GM19467 (cell line): ENCODE measurements at regions not wholly inside any gene's neighbourhood (a gene's known extent, or its start where the extent isn't known, plus 50 kb on each side); places are given as distances from the start of the nearest gene placed in this dataset.

Experiments used
- ATAC-seq: cut with Tn5 transposase; IDR thresholded peaks from one replicate; pipeline ENCODE4 v1.9.1; 2021; ENCODE audit warnings: mild to moderate bottlenecking, moderate library complexity; ENCODE audit not compliant: unreplicated experiment

DNA sequence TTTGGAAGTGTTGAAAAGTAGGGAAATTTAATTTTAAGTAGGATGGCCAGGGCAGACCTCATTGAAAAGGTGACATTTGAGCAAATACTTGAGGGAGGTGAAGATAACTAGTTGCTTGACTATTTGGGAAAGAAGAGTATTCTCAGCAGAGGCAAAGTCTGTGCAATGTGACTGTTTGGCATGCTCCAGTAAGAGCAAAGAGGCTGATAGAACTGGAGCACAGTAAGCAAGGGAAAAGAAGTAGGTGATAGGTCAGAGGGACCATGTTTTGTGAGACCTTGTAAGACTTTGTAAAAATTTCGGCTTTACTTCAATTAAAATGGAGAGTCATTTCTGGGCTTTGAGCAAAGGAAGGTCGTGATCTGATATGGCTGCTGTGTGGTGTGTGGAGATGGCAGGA lies 335.8 kb downstream of the ZIC1 start:
- no peak for ATAC-seq

DNA sequence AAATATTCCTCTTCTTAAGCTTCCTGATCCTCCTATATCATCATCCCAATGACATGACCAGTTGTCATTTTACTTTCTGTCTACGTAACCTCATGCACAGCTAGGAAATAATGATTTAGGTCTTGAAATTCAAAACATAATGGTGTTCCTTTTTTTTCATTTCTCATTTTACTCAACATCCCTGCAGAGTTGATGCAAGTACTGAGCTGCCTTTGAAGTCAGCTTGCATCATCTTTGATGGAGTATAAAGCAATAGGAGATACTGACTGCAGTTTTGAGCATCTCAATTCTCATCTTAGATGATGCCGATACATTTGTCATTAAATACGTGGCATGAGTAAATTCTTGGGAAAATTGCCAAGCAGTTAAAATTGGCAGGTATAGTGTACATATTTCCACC lies 346.1 kb downstream of the ZIC1 start:
- no peak for ATAC-seq

DNA sequence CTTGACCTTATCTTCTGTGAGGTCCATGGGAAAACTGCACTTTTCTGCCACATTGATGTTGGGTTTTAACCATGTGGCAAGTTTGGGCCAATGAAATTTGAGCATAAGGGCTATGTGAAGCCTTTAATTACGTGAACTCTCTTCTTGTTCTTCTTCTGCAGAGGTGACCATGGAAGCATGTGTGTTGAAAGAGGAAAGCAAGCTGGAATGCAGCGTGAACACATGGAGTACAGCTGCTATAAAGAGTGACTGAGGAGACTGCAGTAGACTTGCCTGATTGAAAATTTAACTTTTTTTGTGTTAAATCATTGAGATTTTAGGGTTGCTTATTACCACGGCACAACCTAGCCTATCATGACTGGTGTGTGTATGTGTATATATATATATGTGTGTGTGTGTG lies 347.3 kb downstream of the ZIC1 start:
- ATAC-seq: no peak

DNA sequence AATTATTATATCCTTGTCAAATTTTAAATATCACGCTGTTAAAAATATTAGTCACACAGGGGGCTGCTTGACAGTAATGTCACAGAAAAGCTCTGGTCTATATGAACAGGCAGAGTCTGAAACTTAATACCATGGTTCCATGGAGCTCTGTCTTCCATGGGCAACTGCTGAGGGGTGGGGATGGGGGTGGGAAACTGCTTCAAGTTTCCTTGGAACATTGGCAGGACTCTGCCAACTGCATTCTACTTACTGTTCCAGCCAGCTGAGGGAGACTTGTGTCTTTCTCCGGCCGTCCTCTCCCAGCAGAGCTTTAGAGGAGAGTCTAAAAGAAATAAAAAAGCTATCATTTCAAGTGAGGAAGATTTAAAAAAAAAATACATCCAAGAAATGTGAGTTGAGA lies 348.7 kb downstream of the ZIC1 start:
- ATAC-seq: no peak

DNA sequence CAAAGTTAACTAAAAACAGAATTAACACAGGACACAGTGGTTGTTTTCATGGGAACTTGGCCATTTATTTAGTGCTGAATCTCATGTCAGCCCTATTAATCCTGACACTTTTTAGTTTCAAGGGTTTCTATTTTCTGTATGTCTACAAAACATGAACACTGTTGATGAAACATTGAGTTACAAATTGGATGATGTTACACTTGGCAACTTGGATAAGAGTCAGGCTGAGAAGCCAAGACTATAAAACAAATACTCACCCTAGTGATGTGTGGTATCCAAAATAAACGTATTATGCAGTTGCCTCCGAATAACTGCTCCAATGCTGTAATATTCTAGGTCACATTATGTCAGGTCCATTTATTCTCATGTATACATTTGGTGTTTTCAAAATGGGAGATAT lies 349.6 kb downstream of the ZIC1 start:
- no peak for ATAC-seq

DNA sequence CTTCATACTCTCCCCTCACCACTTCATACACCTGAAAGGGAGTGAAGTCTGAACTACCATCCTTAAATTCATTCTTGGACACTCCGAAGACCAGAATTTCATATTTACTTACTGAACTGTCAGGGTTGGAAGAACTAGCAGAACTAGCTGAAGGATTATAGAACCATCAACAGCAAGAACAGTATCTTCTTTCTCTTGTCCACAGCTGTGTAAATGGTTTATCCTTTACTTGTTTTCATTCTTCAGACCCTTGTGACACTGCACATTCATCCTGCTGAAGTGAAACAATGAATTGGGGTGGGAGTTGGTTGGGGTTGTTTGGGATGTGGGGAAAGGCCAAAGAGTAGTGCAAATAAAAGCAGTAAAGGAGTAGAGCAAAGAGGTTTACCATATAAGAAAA lies 350.9 kb downstream of the ZIC1 start:
- no peak for ATAC-seq

DNA sequence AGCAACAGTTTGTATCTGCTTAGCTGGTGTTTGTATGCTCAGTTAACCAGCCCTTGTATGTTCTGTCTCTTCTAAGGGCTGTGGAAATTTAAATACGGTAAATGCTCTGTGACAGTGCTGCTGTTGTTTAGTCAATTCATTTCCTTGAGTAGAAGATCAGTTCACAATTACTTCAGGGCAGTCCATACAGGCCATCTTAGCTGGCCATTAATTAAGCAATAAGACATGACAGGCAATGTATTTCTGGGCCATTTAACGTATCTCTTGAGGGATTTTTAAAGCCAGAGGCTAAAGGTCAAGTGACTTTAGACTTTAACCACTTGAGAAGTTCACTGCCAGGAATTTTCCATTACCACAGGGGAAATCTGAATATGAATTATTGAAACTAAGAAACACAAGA lies 351.8 kb downstream of the ZIC1 start:
- no peak for ATAC-seq

DNA sequence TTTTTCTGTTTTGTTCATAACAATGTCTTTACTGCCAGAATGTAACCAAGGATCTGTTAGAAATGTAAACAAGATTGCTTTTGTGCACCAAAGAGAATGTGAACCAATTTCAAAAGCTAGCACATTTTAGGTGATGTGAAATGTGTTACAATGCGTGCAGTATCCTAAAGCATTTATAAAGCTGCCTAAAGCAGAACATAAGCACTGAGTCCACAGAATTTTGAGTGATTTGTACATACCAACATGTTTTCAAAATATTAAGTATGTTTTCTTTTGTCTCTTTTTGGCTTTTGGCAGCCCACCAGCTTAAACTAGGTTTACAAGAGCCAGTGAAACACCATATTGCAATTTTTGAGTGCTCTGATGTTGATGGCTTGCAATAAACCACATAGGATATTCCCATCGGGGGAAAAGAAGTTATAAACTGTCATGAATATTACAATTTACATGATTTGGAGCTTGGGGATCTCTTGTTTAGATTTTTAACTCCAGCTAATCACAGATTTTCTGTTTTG lies 364.0 kb downstream of the ZIC1 start:
- no peak for ATAC-seq

DNA sequence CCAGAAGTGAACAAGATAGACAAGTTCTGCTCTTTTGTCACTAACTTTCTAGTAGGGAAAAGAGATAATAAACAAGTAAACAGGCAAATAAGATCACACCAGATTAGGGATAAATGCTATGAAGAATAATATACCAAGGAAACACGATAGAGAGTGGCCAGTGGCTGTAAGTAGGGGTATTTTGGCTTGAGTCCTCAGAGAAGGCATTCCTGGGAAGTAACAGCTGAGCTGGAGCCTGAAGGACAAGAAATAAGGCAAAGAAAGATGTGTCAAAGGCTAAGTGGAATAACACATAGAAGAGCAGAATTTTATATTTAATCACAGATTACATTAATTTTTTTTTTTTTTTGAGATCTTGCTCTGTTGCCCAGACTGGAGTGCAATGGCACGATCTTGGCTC lies 366.2 kb downstream of the ZIC1 start:
- no peak for ATAC-seq

DNA sequence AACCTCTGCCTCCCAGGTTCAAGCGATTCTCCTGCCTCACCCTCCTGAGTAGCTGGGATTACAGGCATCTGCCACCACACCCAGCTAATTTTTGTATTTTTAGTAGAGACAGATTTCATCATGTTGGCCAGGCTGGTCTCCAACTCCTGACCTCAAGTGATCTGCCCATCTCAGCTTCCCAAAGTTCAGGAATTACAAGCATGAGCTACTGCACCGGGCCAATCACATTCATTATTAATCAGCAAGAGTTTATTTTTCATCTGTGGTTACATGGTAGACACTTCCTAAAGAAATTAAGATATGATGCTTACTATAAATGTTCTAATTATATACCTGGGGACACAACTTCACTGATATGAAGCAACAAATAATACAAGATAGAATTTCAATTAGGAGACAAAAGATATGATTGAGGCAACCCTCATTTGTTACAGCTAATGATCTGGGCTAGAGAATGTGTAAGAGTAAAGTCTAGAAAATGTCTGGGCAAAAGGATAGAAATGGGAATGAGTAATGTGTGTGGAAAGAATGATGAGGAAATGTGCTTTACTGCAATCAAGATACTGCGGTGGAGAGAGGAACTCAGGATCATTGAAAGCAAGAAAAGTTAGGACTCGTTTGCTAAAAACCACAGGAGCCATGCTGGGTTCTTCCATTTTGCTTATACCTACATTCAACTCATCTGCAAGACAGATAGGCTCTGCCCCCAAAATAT lies 366.8 kb downstream of the ZIC1 start:
- ATAC-seq: no peak

DNA sequence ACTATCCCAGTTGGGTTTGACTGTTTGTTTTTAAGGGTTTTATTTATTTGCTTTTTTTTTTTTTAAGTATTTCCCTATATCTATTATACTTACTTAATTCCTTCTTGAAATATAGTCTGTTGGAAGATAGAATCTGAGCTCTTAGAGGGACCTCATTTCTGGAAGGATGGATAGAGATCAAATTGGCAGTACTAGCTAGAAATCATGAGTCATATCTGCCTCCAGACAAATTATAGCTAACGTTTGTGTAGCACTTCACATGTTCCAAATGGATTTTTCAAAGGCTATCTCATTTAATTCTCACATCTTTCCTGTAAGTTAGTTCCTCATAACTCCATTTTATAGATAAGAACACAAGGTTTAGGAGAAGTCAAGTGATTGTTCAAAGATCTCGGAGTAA lies 384.7 kb downstream of the ZIC1 start:
- ATAC-seq: no peak

DNA sequence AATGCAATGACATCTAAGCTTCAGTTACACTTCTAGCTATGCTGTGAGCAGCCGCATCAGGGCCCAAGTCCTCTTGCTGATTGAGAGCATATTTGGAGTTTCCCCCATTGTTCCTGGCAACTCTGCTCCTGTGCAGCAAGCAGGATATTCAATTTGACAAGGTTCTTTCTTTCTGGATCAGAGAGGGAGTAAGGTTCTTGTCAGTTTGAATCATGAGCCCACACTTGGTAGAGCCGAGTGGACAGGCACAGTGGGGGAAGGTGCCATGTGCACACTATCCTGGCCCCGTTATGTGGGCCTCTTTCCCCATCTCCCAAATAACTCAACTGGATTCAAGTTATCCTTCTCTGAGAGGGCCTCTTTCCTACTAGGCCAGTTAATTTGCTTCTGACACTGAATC lies 385.4 kb downstream of the ZIC1 start:
- ATAC-seq: no peak

DNA sequence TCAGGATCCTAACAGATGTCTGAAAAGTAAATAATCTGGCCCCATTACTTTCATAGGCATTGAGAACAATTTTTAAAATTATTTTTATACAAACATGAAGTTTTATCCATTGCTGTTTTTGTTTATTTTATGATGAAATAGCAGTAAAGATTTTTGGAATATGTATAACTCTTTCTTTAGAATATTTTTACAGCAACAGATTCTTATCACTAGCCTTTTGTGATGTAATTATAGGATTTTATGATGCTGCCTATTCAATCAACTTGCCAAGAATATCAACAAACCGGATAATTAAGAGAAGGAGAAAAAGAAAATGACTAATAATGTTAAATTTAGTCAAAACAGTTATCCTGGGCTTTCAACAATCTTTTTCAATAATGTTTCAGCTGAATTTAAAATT lies 386.3 kb downstream of the ZIC1 start:
- ATAC-seq: no peak

DNA sequence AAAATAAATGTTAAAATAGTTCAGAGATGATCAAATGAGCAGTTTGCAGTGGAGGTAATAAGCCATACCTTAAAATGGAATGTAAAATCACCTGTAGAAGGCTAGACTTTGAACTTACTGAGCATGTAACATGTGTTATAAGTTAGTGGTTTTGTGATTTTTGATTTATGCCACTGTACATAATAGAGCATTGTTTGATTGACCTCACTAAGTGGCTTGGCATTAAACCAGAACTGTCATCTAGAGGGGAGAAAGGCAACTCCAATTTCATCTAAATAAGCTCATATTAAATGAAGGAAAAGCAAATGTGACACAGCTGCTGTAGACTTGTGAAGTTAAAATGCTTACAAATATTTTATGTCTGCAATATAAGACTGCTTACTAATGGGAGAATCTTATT lies 387.9 kb downstream of the ZIC1 start:
- no peak for ATAC-seq

DNA sequence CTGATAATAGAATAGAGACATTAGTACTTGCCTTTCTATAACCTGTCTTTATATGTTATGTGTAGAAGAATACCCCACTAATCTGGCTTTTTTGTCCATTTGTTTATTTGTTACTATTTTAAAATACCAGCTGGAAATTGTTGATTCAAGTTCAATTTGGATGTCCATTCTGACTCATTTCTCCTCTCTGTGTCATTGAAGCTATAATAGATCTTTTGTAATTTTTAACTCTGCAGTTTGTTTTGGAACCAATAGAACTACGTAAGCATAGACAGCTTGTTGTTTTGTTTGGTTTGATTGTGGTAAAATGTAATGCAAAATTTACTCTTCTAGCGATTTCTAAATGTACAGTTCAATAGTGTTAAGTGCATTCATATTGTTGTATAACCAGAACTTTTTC lies 390.4 kb downstream of the ZIC1 start:
- no peak for ATAC-seq

DNA sequence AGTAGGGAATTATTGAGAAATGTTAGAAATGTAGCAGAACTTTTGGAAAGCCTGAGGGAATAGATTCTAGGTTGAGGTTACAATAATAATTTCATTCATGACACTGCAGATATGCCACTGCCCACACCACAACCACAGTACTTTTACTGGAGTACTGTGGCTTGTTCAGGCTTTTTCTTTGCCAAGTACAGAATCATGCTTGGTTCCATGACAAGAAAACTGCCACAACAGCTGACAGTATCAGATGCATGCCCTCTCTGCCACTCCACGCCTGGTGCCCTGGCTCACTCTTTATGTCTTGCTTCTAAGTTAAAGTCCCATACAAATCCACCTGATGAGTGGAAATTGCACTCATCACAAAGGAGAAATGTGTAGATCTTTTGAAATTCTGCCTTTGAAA lies 398.6 kb downstream of the ZIC1 start:
- no peak for ATAC-seq

DNA sequence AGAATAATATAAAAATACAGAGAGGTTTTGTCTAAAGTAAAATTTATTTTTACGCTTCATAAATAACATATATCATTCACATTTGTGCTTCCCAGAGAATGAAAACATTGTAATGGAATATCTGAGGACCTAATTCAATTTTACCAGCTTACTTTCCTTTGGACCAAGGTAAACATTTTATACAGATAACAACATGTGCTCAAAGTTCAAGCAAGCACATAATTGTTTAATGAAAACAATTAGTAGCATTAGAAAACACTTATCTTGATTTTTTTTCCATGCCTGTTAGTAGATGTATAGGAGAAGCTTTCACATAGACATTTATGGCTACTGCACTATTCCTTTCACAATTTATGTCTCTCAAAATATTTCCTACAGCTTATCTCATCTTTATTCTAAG lies 400.0 kb downstream of the ZIC1 start:
- no peak for ATAC-seq

DNA sequence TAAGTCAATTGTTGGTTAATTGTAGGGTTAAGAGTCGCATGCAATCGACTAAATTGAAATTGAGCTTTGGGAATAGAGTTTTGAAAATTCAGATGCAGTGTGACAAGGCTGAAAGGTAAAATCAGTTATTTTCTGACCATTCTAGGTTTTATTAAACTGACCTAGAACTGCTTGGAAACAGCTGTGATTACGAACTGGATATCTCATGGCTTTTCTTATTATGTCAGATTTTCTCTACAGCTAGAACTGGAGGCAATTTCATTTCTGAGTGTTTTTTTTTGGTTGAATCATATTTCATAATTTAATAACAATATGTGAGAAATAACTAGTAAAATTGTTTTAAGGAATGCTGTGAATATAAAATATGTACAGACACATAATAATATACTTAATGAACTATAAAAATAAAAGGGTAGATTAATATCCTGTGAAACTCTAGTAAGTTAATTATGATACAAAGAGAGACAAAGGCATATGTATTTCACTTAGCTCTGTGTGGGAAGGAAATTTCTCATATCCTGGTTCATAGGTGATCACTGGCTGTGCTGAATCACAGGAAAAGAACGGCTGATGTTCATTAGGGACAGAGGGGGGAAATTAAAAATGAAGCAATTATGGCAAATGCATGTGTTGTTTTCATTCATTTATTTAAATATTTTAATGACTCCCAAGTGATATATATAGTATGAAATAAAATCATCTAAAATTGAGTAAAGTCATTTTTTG lies 403.2 kb downstream of the ZIC1 start:
- ATAC-seq: no peak

DNA sequence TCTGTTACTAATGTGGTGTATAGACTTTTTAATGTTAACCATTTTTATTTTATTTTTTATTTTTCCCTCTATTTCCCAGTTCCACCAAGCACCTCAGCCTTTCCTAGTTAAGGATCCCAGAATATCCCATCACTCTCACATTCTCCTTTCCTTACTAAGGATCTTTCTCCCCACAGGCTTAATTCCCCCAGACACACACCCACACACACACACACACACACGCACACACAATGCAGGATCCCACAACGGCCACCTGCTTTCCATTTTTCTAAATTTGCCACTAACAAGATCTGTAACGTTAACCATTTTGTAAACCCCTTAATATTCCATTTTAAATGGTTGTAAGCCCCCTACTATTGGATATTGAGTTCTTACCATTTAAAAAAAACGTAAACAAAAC lies 404.1 kb downstream of the ZIC1 start:
- no peak for ATAC-seq

DNA sequence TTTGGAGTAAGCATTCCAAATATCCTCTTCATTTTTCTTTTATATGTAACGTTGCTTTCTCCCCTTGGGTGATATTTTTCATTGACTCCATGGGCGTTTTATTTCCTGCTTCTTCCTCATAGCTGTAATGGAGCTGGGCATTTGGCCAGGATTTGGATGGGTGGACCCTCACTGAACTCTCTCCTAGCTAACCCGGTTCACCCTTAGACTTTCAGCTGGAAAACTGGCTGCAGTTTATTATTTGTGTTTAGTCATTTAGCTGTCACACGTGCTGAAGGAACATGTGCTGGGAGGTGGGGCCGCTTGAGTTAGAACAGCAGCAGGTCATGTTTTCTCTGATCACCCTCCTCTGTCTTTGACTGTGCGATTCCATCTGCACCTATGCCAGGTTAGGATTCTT lies 407.6 kb downstream of the ZIC1 start:
- no peak for ATAC-seq

DNA sequence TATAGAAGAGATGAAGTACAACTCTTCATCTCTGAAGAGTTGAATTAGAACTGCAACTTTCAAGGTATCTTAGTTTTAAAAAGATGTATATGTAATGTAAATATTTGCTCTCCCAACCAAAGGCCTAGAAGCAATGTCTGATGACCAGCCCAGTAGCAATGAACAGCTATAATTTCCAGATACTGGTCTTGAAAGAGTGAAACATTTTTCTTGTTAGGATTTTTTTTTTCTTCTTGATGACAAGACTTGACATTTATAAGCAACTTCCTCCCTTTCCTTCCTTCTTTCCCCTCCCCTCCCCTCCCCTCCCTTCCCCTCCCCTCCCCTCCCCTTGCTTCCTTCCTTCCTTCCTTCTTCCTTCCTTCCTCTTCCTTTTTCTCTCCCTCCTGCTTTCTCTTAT lies 423.4 kb downstream of the ZIC1 start:
- ATAC-seq: no peak

DNA sequence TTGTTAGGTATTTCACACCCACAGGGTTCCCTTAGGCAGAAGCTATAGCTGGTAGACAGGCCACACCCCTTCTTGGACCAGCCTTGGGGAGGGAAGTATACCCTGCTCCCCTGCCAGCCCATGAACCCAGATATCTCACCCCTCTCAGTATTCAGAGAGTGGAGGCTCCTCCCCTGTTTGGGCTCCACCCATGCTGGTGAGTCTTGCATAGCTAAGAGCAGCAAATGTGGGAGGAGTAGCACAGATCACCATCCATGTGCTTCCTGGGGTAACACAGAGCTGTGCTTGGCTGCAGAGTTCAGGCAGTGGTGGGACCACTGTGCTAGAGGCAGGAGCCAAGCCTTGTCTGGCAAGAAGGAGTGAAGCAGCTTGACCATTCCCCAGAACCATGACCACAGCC lies 427.2 kb downstream of the ZIC1 start:
- no peak for ATAC-seq

DNA sequence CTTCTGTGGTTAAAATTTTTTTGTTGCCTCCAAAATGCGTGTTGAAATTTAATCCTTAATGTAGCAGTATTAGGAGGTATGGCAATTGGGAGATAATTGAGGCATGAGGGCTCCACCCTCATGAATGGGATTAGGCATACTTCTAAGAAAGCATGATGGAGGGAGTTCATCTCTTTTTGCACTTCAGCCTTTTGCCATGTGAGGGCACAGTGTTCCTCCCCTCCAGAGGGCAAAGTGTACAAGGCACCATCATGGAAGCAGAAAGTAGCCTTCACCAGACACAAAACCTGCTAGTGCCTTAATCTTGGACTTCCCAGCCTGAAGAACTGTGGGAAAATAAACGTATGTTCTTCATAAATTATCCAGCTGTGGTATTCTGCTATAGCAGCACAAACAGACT lies 429.5 kb downstream of the ZIC1 start:
- no peak for ATAC-seq
